AG09309 (cell line): ENCODE measurements at regions not wholly inside any gene's neighbourhood (a gene's known extent, or its start where the extent isn't known, plus 50 kb on each side); places are given as distances from the start of the nearest gene placed in this dataset.

Source experiments
- DNase-seq: peaks from one replicate; pipeline ENCODE4 v3.0.0-alpha.2; 2010; ENCODE audit warnings: low read depth
- H3K4me3 ChIP-seq: 2 replicates; pipeline ENCODE4 v1.5.1; 2011; ENCODE audit warnings: mild to moderate bottlenecking, low read depth, low read length, moderate library complexity; ENCODE audit not compliant: control insufficient read depth
- TF ChIP-seq, protein P1 (sequence below): IDR thresholded peaks from 2 replicates; pipeline ENCODE4 v1.5.1; 2011; ENCODE audit warnings: mild to moderate bottlenecking, low read depth, low read length, inconsistent platforms; ENCODE audit not compliant: insufficient read depth, control insufficient read depth; ENCODE audit errors: missing control alignments

- H3K4me3 ChIP-seq: no peak overlapping the region
- TF ChIP-seq, protein P1, sequence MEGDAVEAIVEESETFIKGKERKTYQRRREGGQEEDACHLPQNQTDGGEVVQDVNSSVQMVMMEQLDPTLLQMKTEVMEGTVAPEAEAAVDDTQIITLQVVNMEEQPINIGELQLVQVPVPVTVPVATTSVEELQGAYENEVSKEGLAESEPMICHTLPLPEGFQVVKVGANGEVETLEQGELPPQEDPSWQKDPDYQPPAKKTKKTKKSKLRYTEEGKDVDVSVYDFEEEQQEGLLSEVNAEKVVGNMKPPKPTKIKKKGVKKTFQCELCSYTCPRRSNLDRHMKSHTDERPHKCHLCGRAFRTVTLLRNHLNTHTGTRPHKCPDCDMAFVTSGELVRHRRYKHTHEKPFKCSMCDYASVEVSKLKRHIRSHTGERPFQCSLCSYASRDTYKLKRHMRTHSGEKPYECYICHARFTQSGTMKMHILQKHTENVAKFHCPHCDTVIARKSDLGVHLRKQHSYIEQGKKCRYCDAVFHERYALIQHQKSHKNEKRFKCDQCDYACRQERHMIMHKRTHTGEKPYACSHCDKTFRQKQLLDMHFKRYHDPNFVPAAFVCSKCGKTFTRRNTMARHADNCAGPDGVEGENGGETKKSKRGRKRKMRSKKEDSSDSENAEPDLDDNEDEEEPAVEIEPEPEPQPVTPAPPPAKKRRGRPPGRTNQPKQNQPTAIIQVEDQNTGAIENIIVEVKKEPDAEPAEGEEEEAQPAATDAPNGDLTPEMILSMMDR: no peak
- peak; percentile 24 for DNase-seq
Observed at GRCh38 chr7:16062269-16062668, 359.1 kb downstream of the CRPPA start.

- H3K4me3 ChIP-seq: no peak overlapping the region
- DNase-seq: no peak
- TF ChIP-seq, protein P1: no peak
Observed at GRCh38 chr7:16061630-16062029, 359.7 kb downstream of the CRPPA start.

GRCh38 chr7:16061011-16061410 lies 360.3 kb downstream of the CRPPA start:
- no peak for DNase-seq
- TF ChIP-seq, protein P1: no peak
- no peak overlapping the region for H3K4me3 ChIP-seq

- H3K4me3 ChIP-seq: no peak overlapping the region
- TF ChIP-seq, protein P1: no peak
- no peak for DNase-seq
Observed at GRCh38 chr7:16060502-16060901, 360.8 kb downstream of the CRPPA start.

- H3K4me3 ChIP-seq: no peak overlapping the region
- TF ChIP-seq, protein P1: no peak
- no peak for DNase-seq
Observed at GRCh38 chr7:16055263-16055976, 365.9 kb downstream of the CRPPA start.

GRCh38 chr7:16051561-16052255 lies 365.2 kb upstream of the MEOX2 start:
- H3K4me3 ChIP-seq: no peak overlapping the region
- DNase-seq: no peak
- TF ChIP-seq, protein P1: no peak
